ENCODE measurements at regions not wholly inside any gene's neighbourhood (a gene's known extent, or its start where the extent isn't known, plus 50 kb on each side); places are given as distances from the start of the nearest gene placed in this dataset.

- TF ChIP-seq CTCF (IDR thresholded peaks at IDR 0.05) (no peak), POLR2A (IDR thresholded peaks at IDR 0.05) (no peak)
Measured at GRCh38 chr20:12823734-12824133, 185.0 kb upstream of the SPTLC3 start.
